Common myeloid progenitor, CD34-positive (primary cell): ENCODE measurements at regions not wholly inside any gene's neighbourhood (a gene's known extent, or its start where the extent isn't known, plus 50 kb on each side); places are given as distances from the start of the nearest gene placed in this dataset.
A peak's percentile ranks its signal among the peaks of the same experiment; 100 is the strongest.
"Not testable (repeated sequence)": the region's sequence is repeated elsewhere in the genome, so short reads cannot be mapped to it uniquely, and the experiment has no call there.

ENCODE experiments used
- CTCF ChIA-PET: fragments of 350-600 bp; sonication (Branson Sonifier 250); formaldehyde crosslinking; loops from one replicate; lab custom pipeline; 2021; ENCODE audit warnings: antibody characterized with exemption; lab: Charles Lee
- POLR2A ChIA-PET: fragments of 350-600 bp; sonication (Branson Sonifier 250); formaldehyde crosslinking; loops from one replicate; lab custom pipeline; 2021; ENCODE audit warnings: antibody characterized with exemption; lab: Charles Lee
- DNase-seq, 3 donors: peaks; one replicate each; pipeline versions ENCODE4 v3.0.0 to v3.0.0-alpha.2; 2013
- H3K27ac ChIP-seq, 2 experiments: 1 replicate in 1 of 2; 2 replicates in 1 of 2; pipeline ENCODE4 v1.7.0; 2013; ENCODE audit warnings: inconsistent platforms in 2 of 2, low read length in 2 of 2, mild to moderate bottlenecking in 2 of 2, low read depth in 1 of 2, moderate library complexity in 1 of 2; ENCODE audit not compliant: severe bottlenecking in 2 of 2, insufficient read depth in 1 of 2, poor library complexity in 1 of 2
- H3K27me3 ChIP-seq, 5 experiments: replicated peaks in 2 of 5; 1 replicate in 3 of 5; 2 replicates in 2 of 5; pipeline versions ENCODE4 v1.6.1 to v1.7.0; 2013; ENCODE audit warnings: low read length in 4 of 5, mild to moderate bottlenecking in 2 of 5, moderate library complexity in 2 of 5, inconsistent platforms in 1 of 5; ENCODE audit not compliant: insufficient read depth in 5 of 5, control insufficient read depth in 4 of 5
- H3K36me3 ChIP-seq, 4 experiments: 1 replicate in 2 of 4; 2 replicates in 2 of 4; pipeline versions ENCODE4 v1.6.1 to v1.7.0; 2013; ENCODE audit warnings: low read length in 3 of 4, control low read depth in 1 of 4, mild to moderate bottlenecking in 1 of 4; ENCODE audit not compliant: control insufficient read depth in 4 of 4, insufficient read depth in 4 of 4
- H3K4me1 ChIP-seq, 4 experiments: 1 replicate in 3 of 4; 2 replicates in 1 of 4; pipeline versions ENCODE4 v1.6.1 to v1.7.1; 2013; ENCODE audit warnings: low read length in 3 of 4, mild to moderate bottlenecking in 3 of 4, control low read depth in 1 of 4, inconsistent platforms in 1 of 4, moderate library complexity in 1 of 4; ENCODE audit not compliant: control insufficient read depth in 4 of 4, insufficient read depth in 4 of 4; ENCODE audit errors: control extremely low read depth in 1 of 4
- H3K4me3 ChIP-seq, 7 experiments: 1 replicate in 4 of 7; 2 replicates in 3 of 7; pipeline versions ENCODE4 v1.5.1 to v1.7.0; 2013; ENCODE audit warnings: mild to moderate bottlenecking in 7 of 7, low read length in 6 of 7, moderate library complexity in 6 of 7, inconsistent platforms in 2 of 7, low read depth in 2 of 7, control low read depth in 1 of 7; ENCODE audit not compliant: insufficient read depth in 4 of 7, control insufficient read depth in 1 of 7; ENCODE audit errors: extremely low read depth in 1 of 7
- H3K9me3 ChIP-seq, 5 experiments: 1 replicate in 4 of 5; 2 replicates in 1 of 5; pipeline versions ENCODE4 v1.6.1 to v1.7.1; 2013; ENCODE audit warnings: low read length in 4 of 5, mild to moderate bottlenecking in 2 of 5, inconsistent platforms in 1 of 5, low read depth in 1 of 5, moderate library complexity in 1 of 5; ENCODE audit not compliant: control insufficient read depth in 4 of 5, insufficient read depth in 2 of 5; ENCODE audit errors: control extremely low read depth in 1 of 5
- WGBS: methylation state at CpG from one replicate; pipeline ENCODE4 v1.1.5; 2013; ENCODE audit not compliant: insufficient coverage; 5-methylcytosine and 5-hydroxymethylcytosine counted together

GRCh38 chr1:188769936-188770335 is 1707.7 kb downstream of the BRINP3 start:
- WGBS: no CpG with 5 or more reads among the region's 1 CpG
- CTCF ChIA-PET: no interaction called here
- H3K36me3 ChIP-seq: no peaks in the 10 kb centered on the region

GRCh38 chr1:188778578-188778977 is 1699.1 kb downstream of the BRINP3 start:
- Histone ChIP-seq H3K27me3 (no peaks in the 10 kb centered on the region), H3K4me1 (no peaks in the 10 kb centered on the region), H3K9me3 (peaks cover 0 to 3% (median 0%) of the 10 kb centered on the region in 5 experiments), H3K27ac (no peak overlapping the region), H3K4me3 (no peak overlapping the region), H3K36me3 (no peaks in the 10 kb centered on the region)
- no peak for DNase-seq
- ChIA-PET CTCF (no interaction called here), POLR2A (no interaction called here)
- WGBS: no CpG with 5 or more reads among the region's 2 CpGs

More at GRCh38 chr1:188769936-188770335, 1707.7 kb downstream of the BRINP3 start:
- DNase-seq: no peak
- Histone ChIP-seq H3K27me3 (no peaks in the 10 kb centered on the region), H3K9me3 (peaks cover 0 to 4% (median 1%) of the 10 kb centered on the region in 5 experiments), H3K27ac (no peak overlapping the region), H3K4me3 (no peak overlapping the region), H3K4me1 (no peaks in the 10 kb centered on the region)
- POLR2A ChIA-PET: no interaction called here

GRCh38 chr1:188782220-188782841 is 1695.3 kb downstream of the BRINP3 start:
- CTCF ChIA-PET: no interaction called here
- Histone ChIP-seq H3K36me3 (no peaks in the 10 kb centered on the region), H3K27ac (no peak overlapping the region), H3K4me3 (no peak overlapping the region), H3K9me3 (no peaks in the 10 kb centered on the region), H3K4me1 (no peaks in the 10 kb centered on the region), H3K27me3 (no peaks in the 10 kb centered on the region)
- POLR2A ChIA-PET: interaction anchor here (0.6 kb wide), 1 partner anchor 337 kb away, joined by 3 read pairs; no protein-coding TSS in a partner anchor
- DNase-seq: peak; percentile 40 to 64 (median 59)
- 85% methylated on average over 2 of the region's 6 CpGs for WGBS

GRCh38 chr1:188794969-188795368 is 1682.7 kb downstream of the BRINP3 start:
- ChIA-PET POLR2A (no interaction called here), CTCF (no interaction called here)
- no peaks in the 10 kb centered on the region for H3K36me3 ChIP-seq
- no peak for DNase-seq
- no peaks in the 10 kb centered on the region for H3K9me3 ChIP-seq
- no peaks in the 10 kb centered on the region for H3K27me3 ChIP-seq
- H3K27ac ChIP-seq: no peak overlapping the region
- no peak overlapping the region for H3K4me3 ChIP-seq
- peaks cover 0 to under 1% (median 0%) of the 10 kb centered on the region in 4 experiments for H3K4me1 ChIP-seq

GRCh38 chr1:188812153-188812552 is 1665.5 kb downstream of the BRINP3 start:
- CTCF ChIA-PET, H3K4me3 ChIP-seq, POLR2A ChIA-PET, H3K4me1 ChIP-seq, DNase-seq, H3K27ac ChIP-seq, H3K36me3 ChIP-seq, H3K9me3 ChIP-seq, H3K27me3 ChIP-seq: not testable (repeated sequence)
- no CpG with 5 or more reads among the region's 2 CpGs for WGBS

GRCh38 chr1:188812836-188813573 is 1664.7 kb downstream of the BRINP3 start:
- CTCF ChIA-PET, H3K9me3 ChIP-seq, H3K36me3 ChIP-seq, H3K27ac ChIP-seq, POLR2A ChIA-PET, H3K4me1 ChIP-seq, H3K27me3 ChIP-seq, DNase-seq, H3K4me3 ChIP-seq: not testable (repeated sequence)
- WGBS: 92% methylated on average over 13 of the region's 39 CpGs

GRCh38 chr1:188817814-188818213 is 1659.8 kb downstream of the BRINP3 start:
- no peaks in the 10 kb centered on the region for H3K27me3 ChIP-seq
- H3K4me3 ChIP-seq: no peak overlapping the region
- H3K9me3 ChIP-seq: no peaks in the 10 kb centered on the region
- H3K27ac ChIP-seq: no peak overlapping the region
- no peaks in the 10 kb centered on the region for H3K4me1 ChIP-seq
- ChIA-PET CTCF (no interaction called here), POLR2A (no interaction called here)
- no peak for DNase-seq
- WGBS: no CpG with 5 or more reads among the region's 1 CpG
- H3K36me3 ChIP-seq: no peaks in the 10 kb centered on the region
